Kidney epithelial cell (primary cell): ENCODE measurements at regions not wholly inside any gene's neighbourhood (a gene's known extent, or its start where the extent isn't known, plus 50 kb on each side); places are given as distances from the start of the nearest gene placed in this dataset.

Source experiments
- DNase-seq: peaks from one replicate; pipeline ENCODE4 v3.0.0-alpha.2; 2010; ENCODE audit warnings: low read depth
- H3K27me3 ChIP-seq: 2 replicates; pipeline ENCODE4 v1.6.0; 2011; ENCODE audit warnings: low read length; ENCODE audit not compliant: control insufficient read depth, insufficient read depth
- H3K36me3 ChIP-seq: 2 replicates; pipeline ENCODE4 v1.5.1; 2011; ENCODE audit warnings: low read length; ENCODE audit not compliant: control insufficient read depth, insufficient read depth
- H3K4me3 ChIP-seq: 2 replicates; pipeline ENCODE4 v1.5.1; 2011; ENCODE audit warnings: low read depth, mild to moderate bottlenecking, control low read depth, low read length
- CTCF ChIP-seq: IDR thresholded peaks from 2 replicates; pipeline ENCODE4 v1.5.1; 2011; ENCODE audit warnings: mild to moderate bottlenecking, moderate library complexity, low read length, control low read depth, inconsistent platforms; ENCODE audit not compliant: insufficient read depth, poor library complexity, severe bottlenecking

- H3K4me3 ChIP-seq = no peak overlapping the region
- H3K27me3 ChIP-seq = no peaks in the 10 kb centered on the region
- TF ChIP-seq CTCF = no peak
- no peak for DNase-seq
- no peaks in the 10 kb centered on the region for H3K36me3 ChIP-seq
Observed at GRCh38 chr7:52911795-52912194, 123.6 kb upstream of the POM121L12 start.

GRCh38 chr7:52911326-52911725 lies 124.1 kb upstream of the POM121L12 start:
- no peaks in the 10 kb centered on the region for H3K36me3 ChIP-seq
- TF ChIP-seq CTCF = no peak
- no peak overlapping the region for H3K4me3 ChIP-seq
- no peak for DNase-seq
- no peaks in the 10 kb centered on the region for H3K27me3 ChIP-seq

- Histone ChIP-seq H3K36me3 (no peaks in the 10 kb centered on the region), H3K4me3 (no peak overlapping the region), H3K27me3 (no peaks in the 10 kb centered on the region)
- no peak for DNase-seq
- no peak for TF ChIP-seq CTCF
Observed at GRCh38 chr7:52909935-52910334, 125.5 kb upstream of the POM121L12 start.

- no peaks in the 10 kb centered on the region for H3K27me3 ChIP-seq
- H3K36me3 ChIP-seq = no peaks in the 10 kb centered on the region
- H3K4me3 ChIP-seq = no peak overlapping the region
- TF ChIP-seq CTCF = no peak
- no peak for DNase-seq
Observed at GRCh38 chr7:52909131-52909530, 126.3 kb upstream of the POM121L12 start.

GRCh38 chr7:52897713-52898112 lies 137.7 kb upstream of the POM121L12 start:
- H3K4me3 ChIP-seq = no peak overlapping the region
- H3K36me3 ChIP-seq = no peaks in the 10 kb centered on the region
- no peaks in the 10 kb centered on the region for H3K27me3 ChIP-seq
- no peak for TF ChIP-seq CTCF
- DNase-seq = no peak

GRCh38 chr7:52897288-52897687 lies 138.1 kb upstream of the POM121L12 start:
- TF ChIP-seq CTCF = no peak
- Histone ChIP-seq H3K4me3 (no peak overlapping the region), H3K27me3 (no peaks in the 10 kb centered on the region), H3K36me3 (no peaks in the 10 kb centered on the region)
- no peak for DNase-seq
